ENCODE measurements at regions not wholly inside any gene's neighbourhood (a gene's known extent, or its start where the extent isn't known, plus 50 kb on each side); places are given as distances from the start of the nearest gene placed in this dataset.
A peak's percentile ranks its signal among the peaks of the same experiment; 100 is the strongest.

GRCh38 chr2:23132823-23133595 lies 252.0 kb upstream of the KLHL29 start:
- no peak for DNase-seq (ENCODE audit: low spot score)

- no peak for DNase-seq (ENCODE audit: low spot score)
Measured at GRCh38 chr2:23134726-23135125, 250.3 kb upstream of the KLHL29 start.

GRCh38 chr2:23135481-23136100 lies 249.4 kb upstream of the KLHL29 start:
- no peak for DNase-seq (ENCODE audit: low spot score)

GRCh38 chr2:23137166-23137565 lies 247.8 kb upstream of the KLHL29 start:
- DNase-seq (ENCODE audit: low spot score) = no peak

- no peak for DNase-seq (ENCODE audit: low spot score)
Measured at GRCh38 chr2:23138701-23139100, 246.3 kb upstream of the KLHL29 start.

GRCh38 chr2:23145460-23145859 lies 239.5 kb upstream of the KLHL29 start:
- DNase-seq (ENCODE audit: low spot score) = no peak

GRCh38 chr2:23146011-23146410 lies 239.0 kb upstream of the KLHL29 start:
- no peak for DNase-seq (ENCODE audit: low spot score)

- DNase-seq (ENCODE audit: low spot score) = no peak
Measured at GRCh38 chr2:23148342-23148741, 236.6 kb upstream of the KLHL29 start.

- no peak for DNase-seq (ENCODE audit: low spot score)
Measured at GRCh38 chr2:23149777-23150176, 235.2 kb upstream of the KLHL29 start.

- DNase-seq (ENCODE audit: low spot score) = no peak
Measured at GRCh38 chr2:23153484-23153883, 231.5 kb upstream of the KLHL29 start.

- no peak for DNase-seq (ENCODE audit: low spot score)
Measured at GRCh38 chr2:23155022-23155421, 230.0 kb upstream of the KLHL29 start.

- no peak for DNase-seq (ENCODE audit: low spot score)
Measured at GRCh38 chr2:23157812-23158211, 227.2 kb upstream of the KLHL29 start.

- DNase-seq (ENCODE audit: low spot score) = no peak
Measured at GRCh38 chr2:23158306-23158705, 226.7 kb upstream of the KLHL29 start.

- DNase-seq (ENCODE audit: low spot score) = no peak
Measured at GRCh38 chr2:23159746-23160405, 225.1 kb upstream of the KLHL29 start.

GRCh38 chr2:23164173-23164572 lies 220.8 kb upstream of the KLHL29 start:
- no peak for DNase-seq (ENCODE audit: low spot score)

GRCh38 chr2:23169896-23170295 lies 215.1 kb upstream of the KLHL29 start:
- no peak for DNase-seq (ENCODE audit: low spot score)

GRCh38 chr2:23171108-23171507 lies 213.9 kb upstream of the KLHL29 start:
- no peak for DNase-seq (ENCODE audit: low spot score)

GRCh38 chr2:23178396-23178795 lies 206.6 kb upstream of the KLHL29 start:
- DNase-seq (ENCODE audit: low spot score) = no peak

- no peak for DNase-seq (ENCODE audit: low spot score)
Measured at GRCh38 chr2:23183733-23184132, 201.2 kb upstream of the KLHL29 start.

- DNase-seq (ENCODE audit: low spot score) = peak; percentile 34
Measured at GRCh38 chr2:23198316-23199114, 186.5 kb upstream of the KLHL29 start.

GRCh38 chr2:23199115-23199918 lies 185.7 kb upstream of the KLHL29 start:
- DNase-seq (ENCODE audit: low spot score) = peak; percentile 43

Measured in ecto neural progenitor cell (in vitro differentiated cells).